Hematopoietic multipotent progenitor cell treated with erythropoietin and hydrocortisone succinate and interleukin-3 and kit ligand, for 8 days (in vitro differentiated cells): ENCODE measurements at regions not wholly inside any gene's neighbourhood (a gene's known extent, or its start where the extent isn't known, plus 50 kb on each side); places are given as distances from the start of the nearest gene placed in this dataset.

Experiments used
- DNase-seq: peaks from one replicate; pipeline ENCODE4 v3.0.0-alpha.2; 2015

GRCh38 chr1:36743286-36744005 is 260.7 kb upstream of the CSF3R start:
- DNase-seq = no peak

GRCh38 chr1:36741066-36741465 is 258.4 kb upstream of the CSF3R start:
- no peak for DNase-seq

GRCh38 chr1:36740446-36740845 is 257.7 kb upstream of the CSF3R start:
- DNase-seq = no peak

- no peak for DNase-seq
Observed at GRCh38 chr1:36739703-36740289, 257.1 kb upstream of the CSF3R start.

- no peak for DNase-seq
Observed at GRCh38 chr1:36738245-36738644, 255.5 kb upstream of the CSF3R start.

- no peak for DNase-seq
Observed at GRCh38 chr1:36737767-36738166, 255.1 kb upstream of the CSF3R start.

- no peak for DNase-seq
Observed at GRCh38 chr1:36737038-36737555, 254.4 kb upstream of the CSF3R start.

- DNase-seq = no peak
Observed at GRCh38 chr1:36735939-36736730, 253.4 kb upstream of the CSF3R start.

GRCh38 chr1:36735436-36735835 is 252.7 kb upstream of the CSF3R start:
- no peak for DNase-seq

- no peak for DNase-seq
Observed at GRCh38 chr1:36734356-36734755, 251.6 kb upstream of the CSF3R start.

- DNase-seq = no peak
Observed at GRCh38 chr1:36733748-36734147, 251.0 kb upstream of the CSF3R start.

- DNase-seq = no peak
Observed at GRCh38 chr1:36732015-36732356, 249.3 kb upstream of the CSF3R start.

GRCh38 chr1:36731226-36732014 is 248.7 kb upstream of the CSF3R start:
- DNase-seq = no peak

GRCh38 chr1:36730599-36730998 is 247.9 kb upstream of the CSF3R start:
- DNase-seq = no peak

- no peak for DNase-seq
Observed at GRCh38 chr1:36729716-36730510, 247.2 kb upstream of the CSF3R start.

- no peak for DNase-seq
Observed at GRCh38 chr1:36729289-36729688, 246.6 kb upstream of the CSF3R start.

- DNase-seq = no peak
Observed at GRCh38 chr1:36728846-36729245, 246.1 kb upstream of the CSF3R start.

GRCh38 chr1:36728051-36728450 is 245.3 kb upstream of the CSF3R start:
- no peak for DNase-seq

- no peak for DNase-seq
Observed at GRCh38 chr1:36725151-36725550, 242.4 kb upstream of the CSF3R start.

GRCh38 chr1:36723813-36724212 is 241.1 kb upstream of the CSF3R start:
- DNase-seq = no peak

GRCh38 chr1:36722871-36723270 is 240.2 kb upstream of the CSF3R start:
- DNase-seq = no peak

- DNase-seq = no peak
Observed at GRCh38 chr1:36721261-36721660, 238.5 kb upstream of the CSF3R start.
